Brain microvascular endothelial cell (primary cell): ENCODE measurements at regions not wholly inside any gene's neighbourhood (a gene's known extent, or its start where the extent isn't known, plus 50 kb on each side); places are given as distances from the start of the nearest gene placed in this dataset.
"Not testable (repeated sequence)": the region's sequence is repeated elsewhere in the genome, so short reads cannot be mapped to it uniquely, and the experiment has no call there.

Experiments used
- DNase-seq: peaks from one replicate; pipeline ENCODE4 v3.0.0-alpha.2; 2020
- H3K27ac ChIP-seq: fragments of 250-450 bp; sonication (Bioruptor Pico); 2 replicates; pipeline ENCODE4 v1.5.1; 2020; ENCODE audit warnings: mild to moderate bottlenecking, moderate library complexity
- H3K27me3 ChIP-seq: fragments of 250-450 bp; sonication (Bioruptor Pico); replicated peaks from 2 replicates; pipeline ENCODE4 v1.5.1; 2020; ENCODE audit warnings: mild to moderate bottlenecking
- H3K36me3 ChIP-seq: fragments of 250-450 bp; sonication (Bioruptor Pico); replicated peaks from 2 replicates; pipeline ENCODE4 v1.5.1; 2020; ENCODE audit warnings: mild to moderate bottlenecking
- H3K4me3 ChIP-seq: 2 replicates; pipeline ENCODE4 v1.5.1; 2011; ENCODE audit warnings: low read depth, mild to moderate bottlenecking, control low read depth, low read length, moderate library complexity
- in situ Hi-C: cut with HindIII; loops from 2 replicates; pipeline ENCODE4 v1.10.0; 2017; ENCODE audit warnings: low sequenced_read_pairs, low pct_ligation_motif_present
- TF ChIP-seq, protein P1 (sequence below): IDR thresholded peaks from 2 replicates; pipeline ENCODE4 v1.5.1; 2011; ENCODE audit warnings: low read depth, mild to moderate bottlenecking, moderate library complexity, low read length, control low read depth, inconsistent platforms; ENCODE audit errors: missing control alignments

DNA sequence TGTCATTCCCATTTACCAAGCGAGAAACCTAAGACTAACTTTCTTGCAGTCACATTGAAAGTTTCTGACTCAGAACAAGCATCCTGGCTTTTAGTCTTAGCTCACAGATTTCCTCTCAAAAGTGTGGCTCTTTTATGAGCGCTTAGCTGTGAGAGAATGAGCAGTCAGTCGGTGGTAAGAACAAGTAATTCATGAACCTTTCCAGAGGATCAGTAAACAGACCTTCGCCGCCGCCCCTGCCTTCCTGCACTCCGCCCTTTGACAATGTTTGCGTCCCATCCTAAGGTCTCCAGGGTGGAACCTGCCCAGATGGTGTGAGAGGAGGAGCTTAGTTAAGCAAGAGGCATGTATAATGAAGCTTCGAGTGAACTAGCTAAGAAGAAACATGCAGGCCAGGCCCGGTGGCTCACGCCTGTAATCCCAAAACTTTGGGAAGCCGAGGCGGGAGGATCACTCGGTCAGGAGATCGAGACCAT, 142.4 kb downstream of the GLUL start:
- in situ Hi-C loops = no loop called here
- TF ChIP-seq, protein P1, sequence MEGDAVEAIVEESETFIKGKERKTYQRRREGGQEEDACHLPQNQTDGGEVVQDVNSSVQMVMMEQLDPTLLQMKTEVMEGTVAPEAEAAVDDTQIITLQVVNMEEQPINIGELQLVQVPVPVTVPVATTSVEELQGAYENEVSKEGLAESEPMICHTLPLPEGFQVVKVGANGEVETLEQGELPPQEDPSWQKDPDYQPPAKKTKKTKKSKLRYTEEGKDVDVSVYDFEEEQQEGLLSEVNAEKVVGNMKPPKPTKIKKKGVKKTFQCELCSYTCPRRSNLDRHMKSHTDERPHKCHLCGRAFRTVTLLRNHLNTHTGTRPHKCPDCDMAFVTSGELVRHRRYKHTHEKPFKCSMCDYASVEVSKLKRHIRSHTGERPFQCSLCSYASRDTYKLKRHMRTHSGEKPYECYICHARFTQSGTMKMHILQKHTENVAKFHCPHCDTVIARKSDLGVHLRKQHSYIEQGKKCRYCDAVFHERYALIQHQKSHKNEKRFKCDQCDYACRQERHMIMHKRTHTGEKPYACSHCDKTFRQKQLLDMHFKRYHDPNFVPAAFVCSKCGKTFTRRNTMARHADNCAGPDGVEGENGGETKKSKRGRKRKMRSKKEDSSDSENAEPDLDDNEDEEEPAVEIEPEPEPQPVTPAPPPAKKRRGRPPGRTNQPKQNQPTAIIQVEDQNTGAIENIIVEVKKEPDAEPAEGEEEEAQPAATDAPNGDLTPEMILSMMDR = no peak
- Histone ChIP-seq H3K27me3 (no peaks in the 10 kb centered on the region), H3K27ac (no peak overlapping the region), H3K4me3 (no peak overlapping the region), H3K36me3 (no peaks in the 10 kb centered on the region)
- DNase-seq = no peak

DNA sequence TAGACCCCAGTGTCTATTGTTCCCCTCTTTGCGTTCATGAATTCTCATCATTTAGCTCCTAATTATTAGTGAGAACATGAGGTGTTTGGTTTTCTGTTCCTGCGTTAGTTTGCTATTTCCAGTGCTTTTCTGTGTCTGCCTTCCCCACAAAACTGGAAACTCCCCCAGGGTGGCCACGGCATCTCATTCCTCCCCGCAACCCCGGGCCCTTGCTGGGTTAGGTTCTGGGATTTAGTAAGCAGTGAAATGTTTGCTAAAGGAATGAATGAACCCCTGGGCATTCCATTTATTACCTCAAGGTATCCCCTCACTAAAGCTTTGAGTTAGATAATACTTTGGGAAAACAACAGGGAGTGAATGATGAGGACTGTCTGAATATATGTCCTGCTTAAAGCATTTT, 142.9 kb downstream of the GLUL start:
- in situ Hi-C loops = no loop called here

DNA sequence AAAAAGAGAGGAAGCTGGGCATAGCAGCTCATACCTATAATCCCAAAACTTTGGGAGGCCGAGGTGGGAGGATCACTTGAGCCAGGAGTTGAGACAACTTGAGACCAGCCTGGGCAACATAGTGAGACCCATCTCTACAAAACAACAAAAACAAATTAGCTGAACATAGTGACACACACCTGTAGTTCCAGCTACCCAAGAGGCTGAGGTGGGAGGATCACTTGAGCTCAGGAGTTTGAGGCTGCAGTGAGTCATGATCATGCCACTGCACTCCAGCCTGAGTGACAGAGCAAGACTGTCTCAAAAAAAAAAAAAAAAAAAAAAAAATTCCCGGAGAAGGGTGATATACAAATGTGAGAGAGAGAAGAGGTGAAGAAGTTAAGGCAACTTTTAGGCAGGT, 143.8 kb downstream of the GLUL start:
- H3K36me3 ChIP-seq, H3K27me3 ChIP-seq, in situ Hi-C loops, DNase-seq, H3K4me3 ChIP-seq, H3K27ac ChIP-seq: not testable (repeated sequence)

More for the DNA sequence above, 142.9 kb downstream of the GLUL start:
- Histone ChIP-seq H3K27ac (no peak overlapping the region), H3K36me3 (no peaks in the 10 kb centered on the region), H3K27me3 (no peaks in the 10 kb centered on the region), H3K4me3 (no peak overlapping the region)
- TF ChIP-seq, protein P1 = no peak
- DNase-seq = no peak

DNA sequence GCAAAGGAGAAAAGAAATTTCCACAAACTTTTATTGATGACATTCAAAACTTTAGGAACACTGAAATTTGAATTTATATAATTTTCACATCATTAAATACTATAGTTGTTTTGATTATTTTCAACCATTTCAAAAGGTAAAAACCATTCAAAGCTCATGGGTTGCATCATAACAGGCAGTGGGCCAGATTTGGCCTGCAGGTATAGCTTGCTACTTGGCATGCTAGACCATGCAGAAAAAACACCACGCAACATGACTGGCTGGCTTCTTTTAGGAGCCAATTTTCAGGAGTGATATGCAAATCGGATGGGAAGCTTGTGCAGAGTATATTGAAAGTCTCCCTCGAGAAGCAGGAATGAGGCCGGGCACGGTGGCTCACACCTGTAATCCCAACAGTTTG, 144.8 kb downstream of the GLUL start:
- in situ Hi-C loops = no loop called here
- Histone ChIP-seq H3K36me3 (no peaks in the 10 kb centered on the region), H3K27ac (no peak overlapping the region), H3K27me3 (no peaks in the 10 kb centered on the region), H3K4me3 (no peak overlapping the region)
- DNase-seq = no peak
- TF ChIP-seq, protein P1 = no peak

DNA sequence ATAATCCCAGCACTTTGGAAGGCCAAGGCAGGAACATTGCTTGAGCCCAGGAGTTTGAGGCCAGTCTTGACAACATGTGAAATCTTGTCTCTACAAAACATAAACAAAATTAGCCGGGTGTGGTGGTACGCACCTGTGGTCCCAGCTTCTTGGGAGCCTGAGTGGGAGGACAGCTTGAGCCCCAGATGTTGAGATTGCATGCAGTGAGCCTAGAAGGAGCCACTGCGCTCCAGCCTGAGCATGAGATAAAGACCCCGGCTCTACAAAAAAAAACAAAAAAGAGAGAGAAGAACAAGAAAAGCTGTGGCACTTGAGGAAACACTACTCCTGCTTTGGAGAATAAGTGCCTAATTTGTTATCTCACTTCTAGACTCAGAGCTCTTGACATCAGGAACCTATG, 146.6 kb downstream of the GLUL start:
- H3K27me3 ChIP-seq = no peaks in the 10 kb centered on the region
- no peaks in the 10 kb centered on the region for H3K36me3 ChIP-seq
- no peak overlapping the region for H3K4me3 ChIP-seq
- no peak for DNase-seq
- in situ Hi-C loops = no loop called here
- TF ChIP-seq, protein P1 = no peak
- no peak overlapping the region for H3K27ac ChIP-seq

DNA sequence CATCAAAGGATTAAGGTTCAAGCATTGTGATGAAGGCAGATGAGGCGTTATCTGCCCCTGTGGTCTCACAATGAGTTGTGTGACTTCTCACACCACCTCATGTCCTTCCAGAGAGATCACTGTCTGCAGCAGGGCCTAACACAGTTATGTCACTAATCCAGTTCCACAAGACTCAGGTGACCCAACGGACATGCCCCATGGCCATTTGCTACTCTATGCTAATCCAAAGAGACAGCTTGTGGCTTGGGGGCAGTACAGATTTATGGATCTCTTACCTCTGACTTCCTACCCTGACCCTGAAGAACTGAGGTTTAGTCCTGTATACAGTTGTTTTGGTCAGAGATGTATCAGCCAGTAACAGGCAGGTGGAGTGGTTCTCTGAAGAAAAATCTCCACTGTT, 147.1 kb downstream of the GLUL start:
- H3K27me3 ChIP-seq = no peaks in the 10 kb centered on the region
- in situ Hi-C loops = no loop called here
- DNase-seq = no peak
- H3K36me3 ChIP-seq = no peaks in the 10 kb centered on the region
- no peak overlapping the region for H3K4me3 ChIP-seq
- no peak overlapping the region for H3K27ac ChIP-seq
- TF ChIP-seq, protein P1 = no peak
